Left lobe of liver (tissue), 2 donors: ENCODE measurements at regions not wholly inside any gene's neighbourhood (a gene's known extent, or its start where the extent isn't known, plus 50 kb on each side); places are given as distances from the start of the nearest gene placed in this dataset.

Experiments used
- ATAC-seq: fragments of 200-7000 bp; cut with Tn5 transposase; one replicate; pipeline ENCODE4 v1.9.1; 2020; ENCODE audit warnings: mild to moderate bottlenecking, moderate library complexity
- DNase-seq: peaks from one replicate; pipeline ENCODE4 v3.0.0-alpha.2; 2020; ENCODE audit warnings: low spot score
- donor health status: DM: no; HTN: no; CAD: no; lungs with moderate emphysema.
- donor health status: DM: no; HTN: yes; CAD: no.

DNA sequence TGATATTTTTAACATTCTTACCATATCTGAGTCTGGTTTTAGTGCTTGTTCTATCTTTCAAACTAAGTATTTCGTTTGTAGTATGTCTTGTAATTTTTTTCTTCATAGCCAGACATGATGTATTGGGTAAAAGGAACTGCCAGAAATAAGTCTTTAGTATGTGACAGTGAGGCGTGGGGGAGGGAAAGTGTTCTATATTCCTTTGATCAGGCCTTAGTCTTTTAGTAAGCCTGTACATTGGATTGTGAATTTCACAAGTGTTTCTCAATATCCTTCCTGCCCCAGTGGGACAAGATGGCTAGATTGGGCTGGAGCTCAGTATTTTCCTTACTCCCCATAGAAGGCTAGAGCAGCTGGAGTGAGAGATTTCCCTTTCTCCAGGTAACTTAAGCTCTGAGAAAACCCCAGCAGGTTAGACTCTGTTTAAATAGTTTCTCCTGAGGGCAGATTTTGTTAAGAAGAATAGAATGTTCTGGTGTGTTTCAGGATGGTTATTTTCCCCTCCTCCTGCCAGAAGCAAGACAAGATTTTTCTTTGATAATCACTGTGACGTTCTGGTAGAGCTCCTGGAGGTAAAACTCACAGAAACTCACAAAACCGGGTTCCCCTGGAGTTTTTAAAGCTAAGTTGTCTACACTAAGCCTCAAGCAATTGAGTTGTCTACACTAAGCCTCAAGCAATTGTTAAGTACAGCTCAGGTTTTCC is 140.7 kb upstream of the ARPP21 start:
- DNase-seq = no peak
- ATAC-seq = no peak

GRCh38 chr3:35500641-35501350 is 138.5 kb upstream of the ARPP21 start:
- peak; percentile 59 for DNase-seq
- peak; percentile 92 for ATAC-seq

DNA sequence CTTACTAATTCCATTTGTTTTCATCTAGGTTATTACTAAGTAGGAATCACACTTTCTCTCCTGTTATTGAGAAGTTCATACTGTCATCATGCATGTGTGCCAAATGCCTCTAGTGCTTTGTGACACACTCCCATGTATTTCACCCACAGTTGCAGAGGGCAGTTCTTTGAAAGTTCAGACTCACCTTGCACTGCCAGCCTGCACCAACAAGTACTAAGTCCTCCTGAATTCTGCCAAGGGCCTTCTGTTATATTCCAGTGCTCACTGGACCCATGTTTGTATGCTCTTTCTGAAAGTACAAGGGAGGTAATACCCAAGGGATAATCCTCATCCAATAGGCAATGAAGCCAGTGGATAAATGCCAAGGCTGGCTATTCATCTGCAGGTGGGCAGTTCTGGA is 136.6 kb upstream of the ARPP21 start:
- peak; percentile 74 for ATAC-seq
- DNase-seq = no peak

DNA sequence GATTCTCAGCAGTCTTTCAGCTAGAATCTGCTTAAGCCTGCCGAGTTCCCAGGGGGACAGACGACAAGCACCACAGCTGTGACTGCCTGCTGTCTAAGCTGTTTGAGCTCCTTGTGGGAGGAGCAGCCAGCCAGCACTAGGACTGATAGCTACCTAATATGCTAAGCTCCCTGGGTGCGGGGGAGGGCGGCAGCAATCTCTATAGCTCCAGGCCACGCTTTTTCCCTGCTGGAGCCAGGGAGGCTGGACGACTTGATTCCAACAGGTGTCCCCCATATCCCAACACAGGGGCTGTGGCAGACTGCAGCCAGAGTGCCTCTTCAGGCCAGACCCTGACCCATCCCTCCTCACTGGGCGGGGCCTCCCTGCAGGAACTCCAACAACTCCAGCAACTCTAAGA is 134.1 kb upstream of the ARPP21 start:
- no peak for ATAC-seq
- DNase-seq = no peak

- ATAC-seq = no peak
- DNase-seq = no peak
Measured at GRCh38 chr3:35505772-35506171, 133.6 kb upstream of the ARPP21 start.

DNA sequence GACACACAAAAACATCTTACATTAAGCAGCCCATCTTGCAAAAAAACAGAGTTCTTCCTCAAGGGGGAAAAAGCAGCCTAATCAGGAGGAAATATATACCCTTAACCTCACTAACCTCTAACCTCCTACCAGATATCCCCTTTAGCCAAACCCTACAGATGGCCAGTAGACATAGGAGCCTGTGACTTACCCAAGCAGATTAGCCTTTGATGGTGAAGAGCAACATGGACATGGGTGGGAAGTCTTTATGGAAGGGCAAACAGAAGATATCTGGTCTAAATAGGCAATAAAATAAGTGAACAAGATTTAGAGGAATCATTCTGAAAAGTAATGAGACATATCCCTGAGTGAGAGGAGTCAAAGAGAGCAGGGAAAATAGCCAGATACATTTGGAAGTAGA is 119.4 kb upstream of the ARPP21 start:
- ATAC-seq (no peak), DNase-seq (no peak)

DNA sequence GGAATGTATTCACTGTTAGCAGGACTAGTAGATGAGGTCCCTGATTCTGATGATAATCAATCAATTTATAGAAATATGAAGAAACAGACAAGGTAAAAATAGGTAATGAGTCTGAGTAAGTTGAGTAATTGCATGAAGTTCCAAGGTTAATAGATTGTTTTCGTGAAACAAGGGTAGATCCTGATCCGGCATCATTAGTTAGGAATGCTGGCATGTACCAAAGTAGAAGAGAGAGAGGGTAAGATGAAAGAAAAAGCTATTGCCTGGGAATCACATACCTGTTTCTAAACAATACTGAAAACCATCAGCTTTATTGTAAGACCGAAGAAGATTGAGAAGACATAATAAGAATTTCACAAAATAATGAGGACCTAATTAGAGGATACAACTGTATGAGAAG is 118.1 kb upstream of the ARPP21 start:
- DNase-seq = no peak
- no peak for ATAC-seq

GRCh38 chr3:35522450-35522849 is 116.9 kb upstream of the ARPP21 start:
- ATAC-seq (no peak), DNase-seq (no peak)

DNA sequence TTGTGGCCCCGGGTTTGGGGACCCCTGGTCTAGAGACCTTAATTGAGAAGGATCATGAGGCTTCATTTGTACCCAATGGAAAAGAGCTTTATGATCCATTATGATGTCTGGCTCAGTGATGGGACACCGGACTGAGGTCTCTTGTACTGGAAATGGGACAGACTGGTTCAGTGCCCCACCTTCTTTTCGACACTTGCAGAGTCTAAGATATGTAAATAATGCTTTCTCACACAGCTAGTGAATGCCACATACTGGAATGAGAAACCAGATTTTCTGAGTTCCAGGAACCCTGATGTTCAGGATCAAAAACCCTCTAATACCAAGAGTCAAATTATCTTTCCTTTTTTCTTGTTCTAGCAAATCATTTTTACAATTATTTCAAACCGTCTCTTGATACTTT is 116.3 kb upstream of the ARPP21 start:
- ATAC-seq (no peak), DNase-seq (no peak)

DNA sequence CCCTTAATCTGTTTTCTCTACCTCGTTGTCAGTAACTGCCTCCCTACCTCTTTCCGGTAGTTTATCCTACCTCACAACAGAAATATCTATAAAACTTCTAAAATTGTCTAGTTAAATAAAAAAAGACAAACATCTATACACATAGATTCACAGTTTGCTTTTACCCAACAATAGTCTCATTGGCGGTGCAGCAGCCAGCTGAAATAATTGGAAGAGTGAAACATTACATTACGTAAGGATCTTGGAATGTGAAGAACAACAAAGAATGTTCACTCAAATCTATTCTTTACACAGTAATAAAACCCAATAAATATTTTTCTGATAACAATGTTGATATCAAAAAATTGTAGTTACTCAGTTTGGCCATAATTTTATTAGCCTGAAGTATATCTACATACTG is 115.5 kb upstream of the ARPP21 start:
- no peak for ATAC-seq
- no peak for DNase-seq

DNA sequence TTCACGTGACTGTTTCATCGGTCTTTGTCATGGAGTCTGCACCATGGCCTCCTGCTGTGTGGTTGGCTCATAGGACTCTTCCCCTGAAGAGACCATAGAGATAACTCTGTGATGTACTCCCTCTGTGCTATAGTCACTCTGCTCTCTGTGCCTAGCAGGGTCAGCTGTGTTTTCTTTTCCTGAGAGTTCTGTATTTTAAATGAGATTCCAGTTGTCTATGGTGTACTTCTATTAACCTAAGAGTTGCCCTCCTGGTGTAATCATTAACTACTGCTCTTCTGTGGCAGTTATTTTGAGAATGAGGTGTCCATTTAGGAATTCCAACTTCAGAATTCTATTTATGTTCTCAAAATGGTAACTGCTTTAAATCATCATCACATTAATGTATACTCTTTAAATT is 114.5 kb upstream of the ARPP21 start:
- no peak for DNase-seq
- ATAC-seq = peak; percentile 63

DNA sequence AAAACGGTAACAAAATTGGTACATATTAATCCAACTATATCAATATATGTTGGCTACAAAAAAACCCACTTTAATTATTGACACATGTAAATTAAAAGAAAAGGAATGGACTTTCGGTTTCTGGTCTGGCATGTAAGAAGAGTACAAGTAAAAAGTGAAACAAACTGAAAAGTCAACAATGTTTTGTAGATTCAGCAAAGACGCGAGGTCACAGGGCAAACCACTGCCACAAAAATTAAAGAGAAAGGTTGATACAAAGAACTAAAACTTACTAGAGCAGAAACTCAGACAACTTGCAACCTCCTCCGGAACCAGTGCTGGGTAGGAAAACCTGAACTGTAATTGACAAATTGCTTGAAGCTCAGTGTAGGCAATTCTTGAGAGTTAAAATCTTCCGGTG is 110.6 kb upstream of the ARPP21 start:
- peak; percentile 68 for DNase-seq
- peak; percentile 84 for ATAC-seq

DNA sequence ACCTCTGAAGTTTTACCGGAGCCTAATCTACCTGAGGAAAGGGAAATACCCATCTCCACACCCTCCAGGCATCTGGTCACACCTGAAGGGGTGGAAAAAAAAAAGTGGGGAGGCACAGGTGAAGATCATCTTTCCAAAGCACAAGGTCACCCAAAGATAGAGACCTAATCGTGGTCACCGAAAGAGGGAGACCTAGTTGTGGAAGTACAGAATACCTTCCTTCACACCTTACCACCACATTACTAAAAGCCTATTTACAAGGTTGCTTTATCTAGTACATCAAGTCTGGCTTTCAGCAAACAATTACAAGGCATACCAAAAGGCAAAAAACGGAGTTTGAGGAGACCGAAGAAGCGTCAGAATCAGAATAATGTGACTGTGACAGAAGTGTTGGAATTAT is 110.0 kb upstream of the ARPP21 start:
- ATAC-seq (peak; percentile 86), DNase-seq (no peak)

DNA sequence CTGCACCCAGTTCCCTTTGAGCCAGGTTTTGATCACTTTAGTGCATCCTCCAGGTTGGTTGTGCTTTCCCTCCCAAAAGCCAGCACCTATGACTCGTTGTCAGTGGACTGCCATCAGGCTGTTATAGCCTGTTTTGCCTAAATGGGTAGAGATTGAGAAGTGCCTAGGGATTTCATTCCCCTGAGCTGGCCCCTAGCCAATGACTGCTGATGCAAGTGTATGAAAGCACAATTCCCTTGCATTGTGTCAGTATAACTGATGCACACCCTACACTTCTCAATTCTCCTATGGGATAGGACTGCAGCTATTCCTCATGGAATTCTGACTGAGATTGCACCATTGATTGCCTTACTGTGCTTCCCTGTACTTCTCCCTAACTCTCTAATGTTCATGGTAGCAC is 102.1 kb upstream of the ARPP21 start:
- DNase-seq (no peak), ATAC-seq (no peak)

GRCh38 chr3:35544976-35545375 is 94.3 kb upstream of the ARPP21 start:
- DNase-seq (no peak), ATAC-seq (no peak)

GRCh38 chr3:35549690-35550089 is 89.6 kb upstream of the ARPP21 start:
- no peak for DNase-seq
- no peak for ATAC-seq

DNA sequence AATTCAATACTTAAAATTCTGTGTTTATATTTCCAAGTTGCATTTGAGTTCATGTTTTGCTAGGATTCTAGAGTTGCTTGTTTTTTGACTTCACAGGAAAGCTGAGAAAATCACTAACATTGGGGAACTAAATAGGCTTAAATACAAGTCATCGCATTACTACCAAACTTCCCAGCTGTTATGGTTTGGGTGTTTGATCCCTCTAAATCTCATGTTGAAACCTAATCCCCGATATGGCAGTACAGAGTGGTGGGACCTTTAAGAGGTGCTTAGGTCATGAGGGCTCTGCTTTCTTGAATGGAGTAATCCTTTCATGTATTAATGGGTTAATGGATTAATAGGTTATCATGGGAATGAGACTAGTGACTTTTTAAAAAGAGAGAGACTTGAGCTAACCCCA is 77.2 kb upstream of the ARPP21 start:
- DNase-seq (no peak), ATAC-seq (no peak)

- no peak for ATAC-seq
Measured at GRCh38 chr3:35565048-35565447, 74.3 kb upstream of the ARPP21 start.

More at GRCh38 chr3:35565048-35565447, 74.3 kb upstream of the ARPP21 start:
- DNase-seq = no peak
